ENCODE measurements at regions not wholly inside any gene's neighbourhood (a gene's known extent, or its start where the extent isn't known, plus 50 kb on each side); places are given as distances from the start of the nearest gene placed in this dataset.

- TF ChIP-seq ZFP3 (tag by site-specific recombination; IDR thresholded peaks at IDR 0.05; ENCODE audit: low read depth) (no peak), GLIS2 (tag by site-specific recombination; IDR thresholded peaks at IDR 0.05) (no peak), ZNF658 (tag by site-specific recombination; IDR thresholded peaks at IDR 0.05) (no peak), ZBTB1 (tag by site-specific recombination; IDR thresholded peaks at IDR 0.05) (no peak), REST (tag by site-specific recombination; IDR thresholded peaks at IDR 0.05) (no peak), ZNF133 (tag by site-specific recombination; IDR thresholded peaks at IDR 0.05) (no peak), ZNF302 (tag by site-specific recombination; IDR thresholded peaks at IDR 0.05; ENCODE audit: low read depth) (no peak)
Observed at GRCh38 chr4:136805617-136806016, 726.7 kb downstream of the PCDH18 start (continued).

- Histone ChIP-seq H3K36me3 (ENCODE audit: control insufficient read depth in 2 of 2, insufficient read depth in 1 of 2, low read length in 2 of 2) (no peaks in the 10 kb centered on the region), H3K4me1 (ENCODE audit: control insufficient read depth, insufficient read depth, low read length) (no peaks in the 10 kb centered on the region), H3K4me3 (ENCODE audit: low read depth, low read length) (no peak overlapping the region), H3K9me3 (ENCODE audit: control insufficient read depth, insufficient read depth, low read depth, low read length) (no peaks in the 10 kb centered on the region), H3K27ac (ENCODE audit: extremely low read depth, low read depth, low read length) (no peak overlapping the region)
- ChIA-PET POLR2A (no interaction called here), CTCF (no interaction called here)
- TF ChIP-seq ZNF416 (tag by site-specific recombination; IDR thresholded peaks at IDR 0.05) = no peak
- TF ChIP-seq ZNF521 (tag by site-specific recombination; IDR thresholded peaks at IDR 0.05) = no peak
- TF ChIP-seq TSHZ1 (tag by site-specific recombination; IDR thresholded peaks at IDR 0.05; ENCODE audit: borderline replicate concordance) = no peak
- no peak for TF ChIP-seq AEBP2 (tag by site-specific recombination; IDR thresholded peaks at IDR 0.05; ENCODE audit: borderline replicate concordance)
- TF ChIP-seq ZNF148 (tag by site-specific recombination; IDR thresholded peaks at IDR 0.05; ENCODE audit: borderline replicate concordance) = no peak
- no peak for TF ChIP-seq ZNF558 (tag by site-specific recombination; IDR thresholded peaks at IDR 0.05)
- TF ChIP-seq ZBTB11 (tag by site-specific recombination; conservative IDR thresholded peaks at IDR 0.05; ENCODE audit: low read depth) = no peak
- no peak for TF ChIP-seq YY1 (tag by site-specific recombination; IDR thresholded peaks at IDR 0.05)
- no peak for TF ChIP-seq ZNF473 (tag by site-specific recombination; IDR thresholded peaks at IDR 0.05)
- no peak for TF ChIP-seq ZBTB10 (tag by site-specific recombination; IDR thresholded peaks at IDR 0.05)
- TF ChIP-seq ZNF677 (tag by site-specific recombination; IDR thresholded peaks at IDR 0.05) = no peak
- no peak for TF ChIP-seq ZNF624 (tag by site-specific recombination; IDR thresholded peaks at IDR 0.05)
- TF ChIP-seq ZNF776 (tag by site-specific recombination; IDR thresholded peaks at IDR 0.05; ENCODE audit: borderline replicate concordance) = no peak
Observed at GRCh38 chr4:136803433-136803832, 728.9 kb downstream of the PCDH18 start.
